ENCODE measurements at regions not wholly inside any gene's neighbourhood (a gene's known extent, or its start where the extent isn't known, plus 50 kb on each side); places are given as distances from the start of the nearest gene placed in this dataset.

- intact Hi-C loops (cut with DNase I; ENCODE audit: low total_unique reads) = no loop called here
- TF ChIP-seq POLR2A (IDR thresholded peaks at IDR 0.05) = no peak
- TF ChIP-seq CTCF (IDR thresholded peaks at IDR 0.05) = no peak
- H3K4me3 ChIP-seq (ENCODE audit: low read depth, poor library complexity, severe bottlenecking) = no peak overlapping the region
- DNase-seq (ENCODE audit: low spot score in 2 of 2) = no peak
These were observed 764.1 kb downstream of the STIM2 start for GRCh38 chr4:27624749-27625148.

GRCh38 chr4:27628609-27629008, 768.0 kb downstream of the STIM2 start:
- DNase-seq (ENCODE audit: low spot score in 2 of 2) = no peak
- H3K4me3 ChIP-seq (ENCODE audit: low read depth, poor library complexity, severe bottlenecking) = no peak overlapping the region
- no peak for TF ChIP-seq POLR2A (IDR thresholded peaks at IDR 0.05)
- no peak for TF ChIP-seq CTCF (IDR thresholded peaks at IDR 0.05)
- intact Hi-C loops (cut with DNase I; ENCODE audit: low total_unique reads) = no loop called here
- WGBS, 2 donors = 79 to 82% methylated on average over 4 of the region's 4 CpGs

- TF ChIP-seq POLR2A (IDR thresholded peaks at IDR 0.05) (no peak), CTCF (IDR thresholded peaks at IDR 0.05) (no peak)
- 71 to 74% methylated on average over 7 of the region's 7 CpGs for WGBS, 2 donors
- intact Hi-C loops (cut with DNase I; ENCODE audit: low total_unique reads) = no loop called here
- H3K4me3 ChIP-seq (ENCODE audit: low read depth, poor library complexity, severe bottlenecking) = no peak overlapping the region
- DNase-seq (ENCODE audit: low spot score in 2 of 2) = no peak
These were observed 769.0 kb downstream of the STIM2 start for GRCh38 chr4:27629532-27630225.

- no peak for DNase-seq (ENCODE audit: low spot score in 2 of 2)
- TF ChIP-seq POLR2A (IDR thresholded peaks at IDR 0.05) (no peak), CTCF (IDR thresholded peaks at IDR 0.05) (no peak)
- WGBS, 2 donors = 78 to 83% methylated on average over 6 of the region's 6 CpGs
- intact Hi-C loops (cut with DNase I; ENCODE audit: low total_unique reads) = no loop called here
- H3K4me3 ChIP-seq (ENCODE audit: low read depth, poor library complexity, severe bottlenecking) = no peak overlapping the region
These were observed 775.6 kb downstream of the STIM2 start for GRCh38 chr4:27635936-27636913.

- no peak for TF ChIP-seq POLR2A (IDR thresholded peaks at IDR 0.05)
- TF ChIP-seq CTCF (IDR thresholded peaks at IDR 0.05) = no peak
- 64 to 67% methylated on average over 2 of the region's 2 CpGs for WGBS, 2 donors
- intact Hi-C loops (cut with DNase I; ENCODE audit: low total_unique reads) = no loop called here
- no peak for DNase-seq (ENCODE audit: low spot score in 2 of 2)
- no peak overlapping the region for H3K4me3 ChIP-seq (ENCODE audit: low read depth, poor library complexity, severe bottlenecking)
These were observed 777.7 kb downstream of the STIM2 start for GRCh38 chr4:27638163-27638915.

Data from lower leg skin (tissue), 4 donors.